B cell (primary cell): ENCODE measurements at regions not wholly inside any gene's neighbourhood (a gene's known extent, or its start where the extent isn't known, plus 50 kb on each side); places are given as distances from the start of the nearest gene placed in this dataset.

Experiments used
- ATAC-seq: fragments of 200-7000 bp; cut with Tn5 transposase; one replicate; pipeline ENCODE4 v1.10.0; 2021; ENCODE audit warnings: low read depth, mild to moderate bottlenecking, moderate number of reproducible peaks, moderate library complexity
- CTCF ChIA-PET: fragments of 350-600 bp; sonication (Branson Sonifier 250); formaldehyde crosslinking; loops from one replicate; lab custom pipeline; 2021; ENCODE audit warnings: antibody characterized with exemption, inconsistent platforms; lab: Charles Lee
- POLR2A ChIA-PET: fragments of 350-600 bp; sonication (Branson Sonifier 250); formaldehyde crosslinking; loops from one replicate; lab custom pipeline; 2021; ENCODE audit warnings: antibody characterized with exemption; lab: Charles Lee
- DNase-seq: peaks from one replicate; pipeline ENCODE4 v3.0.0; 2013
- H2AFZ ChIP-seq: 2 replicates; pipeline ENCODE4 v1.6.1; 2012; ENCODE audit warnings: mild to moderate bottlenecking, low read depth, low read length; ENCODE audit not compliant: insufficient read depth, poor library complexity, severe bottlenecking
- H3K27ac ChIP-seq, 2 donors: 1 replicate in 1 of 2; 2 replicates in 1 of 2; pipeline ENCODE4 v1.5.1; 2012 to 2013; ENCODE audit warnings: low read length in 2 of 2, mild to moderate bottlenecking in 2 of 2, moderate library complexity in 1 of 2
- H3K27me3 ChIP-seq, 4 experiments: fragments of 200-600 bp in 1 of 4; sonication (generic) in 1 of 4; replicated peaks in 1 of 4; 1 replicate in 2 of 4; 2 replicates in 2 of 4; pipeline versions ENCODE4 v1.6.1 to v1.7.0; 2013 to 2016; ENCODE audit warnings: low read length in 3 of 4, mild to moderate bottlenecking in 2 of 4, mixed read lengths in 1 of 4, moderate library complexity in 1 of 4; ENCODE audit not compliant: insufficient read depth in 4 of 4, control insufficient read depth in 3 of 4; ENCODE audit errors: control extremely low read depth in 1 of 4
- H3K36me3 ChIP-seq, 2 experiments: replicated peaks in 1 of 2; 1 replicate in 1 of 2; 2 replicates in 1 of 2; pipeline versions ENCODE4 v1.6.1 to v1.7.1; 2013; ENCODE audit warnings: low read length in 1 of 2; ENCODE audit not compliant: insufficient read depth in 2 of 2, control insufficient read depth in 1 of 2; ENCODE audit errors: control extremely low read depth in 1 of 2, extremely low read depth in 1 of 2
- H3K4me1 ChIP-seq, 2 donors: fragments of 200-600 bp in 1 of 2; sonication (generic) in 1 of 2; 1 replicate in 1 of 2; 2 replicates in 1 of 2; pipeline versions ENCODE4 v1.5.1 to v1.6.1; 2013 to 2017; ENCODE audit warnings: low read length in 2 of 2; ENCODE audit not compliant: control insufficient read depth in 2 of 2, insufficient read depth in 2 of 2
- H3K4me2 ChIP-seq: replicated peaks from 2 replicates; pipeline ENCODE3; 2012; ENCODE audit warnings: mild to moderate bottlenecking, low read depth, low read length; ENCODE audit not compliant: poor library complexity, severe bottlenecking
- H3K4me3 ChIP-seq, 5 experiments: fragments of 200-600 bp in 1 of 5; sonication (generic) in 1 of 5; 1 replicate in 3 of 5; 2 replicates in 2 of 5; pipeline versions ENCODE4 v1.5.1 to v1.7.0; 2011 to 2016; ENCODE audit warnings: low read length in 4 of 5, mild to moderate bottlenecking in 4 of 5, low read depth in 2 of 5, control low read depth in 1 of 5, moderate library complexity in 1 of 5; ENCODE audit not compliant: insufficient read depth in 1 of 5; ENCODE audit errors: control extremely low read depth in 1 of 5, extremely low read depth in 1 of 5
- H3K79me2 ChIP-seq: fragments of 200-600 bp; sonication (generic); one replicate; pipeline ENCODE4 v1.6.0; 2016; ENCODE audit warnings: low read length; ENCODE audit not compliant: control insufficient read depth, insufficient read depth
- H3K9ac ChIP-seq: fragments of 200-600 bp; sonication (generic); 2 replicates; pipeline ENCODE4 v1.6.1; 2017; ENCODE audit warnings: mild to moderate bottlenecking, low read length, moderate library complexity
- H3K9me3 ChIP-seq, 3 donors: one replicate each; pipeline versions ENCODE4 v1.6.1 to v1.7.1; 2013; ENCODE audit warnings: low read length in 2 of 3; ENCODE audit not compliant: control insufficient read depth in 2 of 3, insufficient read depth in 1 of 3; ENCODE audit errors: control extremely low read depth in 1 of 3
- H4K20me1 ChIP-seq: 2 replicates; pipeline ENCODE4 v1.6.0; 2012; ENCODE audit warnings: mild to moderate bottlenecking, low read length; ENCODE audit not compliant: insufficient read depth, control insufficient read depth, poor library complexity, severe bottlenecking
- H3K27ac Mint-ChIP-seq: one replicate; pipeline ENCODE4 v1.8.0; 2021; ENCODE audit warnings: mixed read lengths
- H3K27me3 Mint-ChIP-seq: one replicate; pipeline ENCODE4 v1.8.0; 2021; ENCODE audit warnings: mixed read lengths
- H3K4me1 Mint-ChIP-seq: one replicate; pipeline ENCODE4 v1.8.0; 2021; ENCODE audit warnings: mixed read lengths
- H3K4me3 Mint-ChIP-seq: one replicate; pipeline ENCODE4 v1.8.0; 2021; ENCODE audit warnings: mixed read lengths
- H3K9me3 Mint-ChIP-seq: one replicate; pipeline ENCODE4 v1.8.0; 2022; ENCODE audit warnings: mixed read lengths; ENCODE audit not compliant: insufficient read depth
- EZH2 ChIP-seq: IDR thresholded peaks from 2 replicates; pipeline ENCODE4 v1.6.1; 2012; ENCODE audit warnings: borderline replicate concordance, low read depth, mild to moderate bottlenecking, moderate library complexity, low read length; ENCODE audit not compliant: insufficient read depth, poor library complexity, severe bottlenecking
- WGBS: methylation state at CpG from one replicate; pipeline ENCODE4 v1.1.5; 2013; ENCODE audit warnings: missing lambda C conversion rate; ENCODE audit not compliant: insufficient coverage; 5-methylcytosine and 5-hydroxymethylcytosine counted together
- intact Hi-C: fragments of 100-400 bp; cut with micrococcal nuclease; formaldehyde crosslinking; loops from one replicate; pipeline ENCODE4 v1.10.0; 2022
- TF ChIP-seq, protein P1 (sequence below): fragments of 200-600 bp; IDR thresholded peaks from one replicate; pipeline ENCODE4 v1.8.0; 2022; ENCODE audit warnings: antibody characterized with exemption, mild to moderate bottlenecking

DNA sequence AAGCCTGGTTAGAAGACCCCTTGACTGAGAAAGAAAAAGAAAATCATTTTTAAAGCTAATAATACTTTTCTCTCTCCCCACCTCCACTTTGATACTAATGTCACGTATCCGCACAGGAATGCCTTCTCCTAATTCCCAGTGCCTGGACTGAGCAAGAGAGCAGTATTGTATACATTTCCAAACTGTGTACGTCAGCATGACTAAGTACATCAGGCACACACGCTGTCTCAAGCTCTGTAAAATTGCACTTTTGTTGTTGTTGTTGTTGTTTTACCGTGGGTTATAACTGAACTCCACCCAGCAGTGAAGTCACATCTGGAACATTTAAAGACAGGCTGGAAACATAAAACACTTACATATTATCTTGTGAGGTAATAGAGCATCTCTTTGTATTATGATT is 407.6 kb downstream of the DNAH5 start:
- Mint-ChIP-seq H3K27me3 (no peaks in the 10 kb centered on the region), H3K4me3 (no peak overlapping the region), H3K4me1 (no peaks in the 10 kb centered on the region), H3K9me3 (peaks cover 3% of the 10 kb centered on the region), H3K27ac (no peak overlapping the region)
- H3K9ac ChIP-seq: no peak overlapping the region
- TF ChIP-seq, protein P1, sequence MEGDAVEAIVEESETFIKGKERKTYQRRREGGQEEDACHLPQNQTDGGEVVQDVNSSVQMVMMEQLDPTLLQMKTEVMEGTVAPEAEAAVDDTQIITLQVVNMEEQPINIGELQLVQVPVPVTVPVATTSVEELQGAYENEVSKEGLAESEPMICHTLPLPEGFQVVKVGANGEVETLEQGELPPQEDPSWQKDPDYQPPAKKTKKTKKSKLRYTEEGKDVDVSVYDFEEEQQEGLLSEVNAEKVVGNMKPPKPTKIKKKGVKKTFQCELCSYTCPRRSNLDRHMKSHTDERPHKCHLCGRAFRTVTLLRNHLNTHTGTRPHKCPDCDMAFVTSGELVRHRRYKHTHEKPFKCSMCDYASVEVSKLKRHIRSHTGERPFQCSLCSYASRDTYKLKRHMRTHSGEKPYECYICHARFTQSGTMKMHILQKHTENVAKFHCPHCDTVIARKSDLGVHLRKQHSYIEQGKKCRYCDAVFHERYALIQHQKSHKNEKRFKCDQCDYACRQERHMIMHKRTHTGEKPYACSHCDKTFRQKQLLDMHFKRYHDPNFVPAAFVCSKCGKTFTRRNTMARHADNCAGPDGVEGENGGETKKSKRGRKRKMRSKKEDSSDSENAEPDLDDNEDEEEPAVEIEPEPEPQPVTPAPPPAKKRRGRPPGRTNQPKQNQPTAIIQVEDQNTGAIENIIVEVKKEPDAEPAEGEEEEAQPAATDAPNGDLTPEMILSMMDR: no peak
- TF ChIP-seq EZH2: no peak
- ChIA-PET CTCF (no interaction called here), POLR2A (no interaction called here)
- no peak overlapping the region for H3K27ac ChIP-seq
- no peaks in the 10 kb centered on the region for H3K27me3 ChIP-seq
- no peaks in the 10 kb centered on the region for H3K4me1 ChIP-seq
- WGBS: 94% methylated on average over 3 of the region's 5 CpGs
- no peaks in the 10 kb centered on the region for H3K36me3 ChIP-seq
- H3K9me3 ChIP-seq: no peaks in the 10 kb centered on the region
- H4K20me1 ChIP-seq: no peaks in the 10 kb centered on the region
- no peaks in the 10 kb centered on the region for H3K79me2 ChIP-seq
- ATAC-seq (no peak), DNase-seq (no peak)
- no peak overlapping the region for H3K4me3 ChIP-seq
- no peak overlapping the region for H3K4me2 ChIP-seq
- H2AFZ ChIP-seq: no peak overlapping the region
- intact Hi-C loops: no loop called here

DNA sequence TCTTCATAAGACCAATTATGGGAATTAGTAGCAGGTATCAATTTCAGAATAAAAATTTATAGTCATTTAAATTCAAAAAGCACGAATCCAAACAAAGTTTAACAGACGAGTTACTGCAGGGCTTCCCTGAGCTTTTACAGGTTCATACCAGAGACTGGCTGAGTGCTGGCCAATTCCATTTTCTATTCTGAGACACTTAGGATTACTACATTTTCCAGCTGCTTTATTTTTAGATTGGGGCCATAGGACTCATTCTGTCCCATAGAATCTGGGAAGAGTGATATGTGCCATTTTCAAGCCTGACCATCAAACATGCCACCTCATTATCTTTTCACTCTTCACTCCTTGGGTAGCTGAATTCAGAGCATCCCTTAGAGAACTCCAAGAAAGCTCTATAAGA is 410.7 kb downstream of the DNAH5 start:
- H3K4me1 Mint-ChIP-seq: no peaks in the 10 kb centered on the region
- 70% methylated on average over 2 of the region's 2 CpGs for WGBS
- peaks cover 3% of the 10 kb centered on the region for H3K9me3 Mint-ChIP-seq
- no peaks in the 10 kb centered on the region for H3K27me3 ChIP-seq
- H3K27me3 Mint-ChIP-seq: no peaks in the 10 kb centered on the region
- H2AFZ ChIP-seq: no peak overlapping the region
- ChIA-PET POLR2A (no interaction called here), CTCF (no interaction called here)
- no peaks in the 10 kb centered on the region for H3K79me2 ChIP-seq
- DNase-seq (no peak), ATAC-seq (no peak)
- H3K9me3 ChIP-seq: no peaks in the 10 kb centered on the region
- H4K20me1 ChIP-seq: no peaks in the 10 kb centered on the region
- no peaks in the 10 kb centered on the region for H3K4me1 ChIP-seq
- H3K4me3 ChIP-seq: no peak overlapping the region
- H3K4me2 ChIP-seq: no peak overlapping the region
- no peak overlapping the region for H3K27ac Mint-ChIP-seq
- H3K9ac ChIP-seq: no peak overlapping the region
- intact Hi-C loops: no loop called here
- no peak overlapping the region for H3K4me3 Mint-ChIP-seq
- H3K27ac ChIP-seq: no peak overlapping the region
- no peak for TF ChIP-seq EZH2
- TF ChIP-seq, protein P1: no peak
- no peaks in the 10 kb centered on the region for H3K36me3 ChIP-seq
